NCI-H446 treated with DMSO at 0.1 percent for 48 hours (cell line): ENCODE measurements at regions not wholly inside any gene's neighbourhood (a gene's known extent, or its start where the extent isn't known, plus 50 kb on each side); places are given as distances from the start of the nearest gene placed in this dataset.

Experiments
- DNase-seq: peaks from one replicate; lab custom pipeline; 2025; lab: John Stamatoyannopoulos, UW

GRCh38 chr16:64409783-64410210 lies 712.1 kb downstream of the CDH11 start:
- DNase-seq, result no peak

GRCh38 chr16:64408699-64409098 lies 713.2 kb downstream of the CDH11 start:
- DNase-seq, result no peak

- no peak for DNase-seq
Observed at GRCh38 chr16:64406770-64407181, 715.1 kb downstream of the CDH11 start.

- no peak for DNase-seq
Observed at GRCh38 chr16:64403352-64403751, 718.5 kb downstream of the CDH11 start.

- DNase-seq, result no peak
Observed at GRCh38 chr16:64398793-64399192, 723.1 kb downstream of the CDH11 start.

- DNase-seq, result no peak
Observed at GRCh38 chr16:64397945-64398508, 723.8 kb downstream of the CDH11 start.

- DNase-seq, result no peak
Observed at GRCh38 chr16:64397042-64397441, 724.8 kb downstream of the CDH11 start.

GRCh38 chr16:64394061-64394460 lies 727.8 kb downstream of the CDH11 start:
- no peak for DNase-seq

GRCh38 chr16:64392456-64392855 lies 729.4 kb downstream of the CDH11 start:
- no peak for DNase-seq

- no peak for DNase-seq
Observed at GRCh38 chr16:64391063-64391600, 730.7 kb downstream of the CDH11 start.

GRCh38 chr16:64390102-64390501 lies 731.8 kb downstream of the CDH11 start:
- no peak for DNase-seq

GRCh38 chr16:64384636-64385035 lies 737.2 kb downstream of the CDH11 start:
- DNase-seq, result no peak

GRCh38 chr16:64381979-64382378 lies 739.9 kb downstream of the CDH11 start:
- no peak for DNase-seq

- no peak for DNase-seq
Observed at GRCh38 chr16:64380751-64381150, 741.1 kb downstream of the CDH11 start.

- no peak for DNase-seq
Observed at GRCh38 chr16:64375391-64375980, 746.4 kb downstream of the CDH11 start.

- DNase-seq, result no peak
Observed at GRCh38 chr16:64370112-64370511, 751.8 kb downstream of the CDH11 start.

- no peak for DNase-seq
Observed at GRCh38 chr16:64365448-64365931, 756.4 kb downstream of the CDH11 start.

- DNase-seq, result no peak
Observed at GRCh38 chr16:64364894-64365293, 757.0 kb downstream of the CDH11 start.

GRCh38 chr16:64364416-64364815 lies 757.4 kb downstream of the CDH11 start:
- DNase-seq, result no peak

- DNase-seq, result no peak
Observed at GRCh38 chr16:64364016-64364415, 757.8 kb downstream of the CDH11 start.

GRCh38 chr16:64363039-64363438 lies 758.8 kb downstream of the CDH11 start:
- DNase-seq, result no peak

- DNase-seq, result no peak
Observed at GRCh38 chr16:64362193-64362592, 759.7 kb downstream of the CDH11 start.

- DNase-seq, result no peak
Observed at GRCh38 chr16:64361753-64362152, 760.1 kb downstream of the CDH11 start.

- no peak for DNase-seq
Observed at GRCh38 chr16:64358291-64358690, 763.6 kb downstream of the CDH11 start.
